Adrenal gland (tissue), 9 donors: ENCODE measurements at regions not wholly inside any gene's neighbourhood (a gene's known extent, or its start where the extent isn't known, plus 50 kb on each side); places are given as distances from the start of the nearest gene placed in this dataset.
A peak's percentile ranks its signal among the peaks of the same experiment; 100 is the strongest.

Experiments
- DNase-seq, 7 donors: peaks; one replicate each; pipeline ENCODE4 v3.0.0-alpha.2; 2019 to 2020
- H3K27ac ChIP-seq, 5 donors: fragments of 200-600 bp; sonication (generic) in 4 of 5; 1 replicate in 3 of 5; 2 replicates in 2 of 5; pipeline versions ENCODE4 v1.5.1 to v1.8.0; 2016 to 2020; ENCODE audit warnings: mild to moderate bottlenecking in 1 of 5
- H3K27me3 ChIP-seq: fragments of 200-600 bp; 2 replicates; pipeline ENCODE4 v1.8.0; 2021
- H3K36me3 ChIP-seq, 2 donors: fragments of 200-600 bp; replicated peaks in 1 of 2; 1 replicate in 1 of 2; 2 replicates in 1 of 2; pipeline versions ENCODE4 v1.5.1 to v1.8.0; 2018 to 2022
- H3K4me1 ChIP-seq, 2 donors: fragments of 200-600 bp; replicated peaks in 1 of 2; 1 replicate in 1 of 2; 2 replicates in 1 of 2; pipeline versions ENCODE4 v1.5.1 to v1.8.0; 2018 to 2021
- H3K4me3 ChIP-seq, 4 donors: fragments of 200-600 bp; sonication (generic) in 3 of 4; one replicate each; pipeline ENCODE4 v1.5.1; 2016 to 2018
- H3K9me3 ChIP-seq, 3 donors: fragments of 200-600 bp; sonication (generic) in 1 of 3; replicated peaks in 1 of 3; 1 replicate in 2 of 3; 2 replicates in 1 of 3; pipeline versions ENCODE4 v1.5.1 to v1.8.0; 2016 to 2021
- POLR2A ChIP-seq, 2 donors: fragments of 450-650 bp; IDR thresholded peaks; one replicate each; pipeline ENCODE4 v1.6.1; 2017; ENCODE audit warnings: antibody characterized with exemption in 2 of 2, mild to moderate bottlenecking in 2 of 2, moderate library complexity in 1 of 2
- WGBS, 4 donors: extraction: QIAGEN DNeasy Blood & Tissue Kit in 2 of 4; methylation state at CpG; one replicate each; pipeline versions ENCODE4 v1.1.5 to v1.1.7; 2013 to 2017; 5-methylcytosine and 5-hydroxymethylcytosine counted together
- intact Hi-C, 2 donors: fragments of 100-400 bp; cut with DNase I; formaldehyde crosslinking; loops; one replicate each; pipeline versions ENCODE4 v1.14.1 to v1.15.0; 2022 to 2023
- TF ChIP-seq, protein P1 (sequence below), 6 experiments: fragments of 450-650 bp in 4 of 6; fragments of 200-600 bp in 2 of 6; sonication (generic) in 1 of 6; IDR thresholded peaks; 1 replicate in 5 of 6; 2 replicates in 1 of 6; pipeline versions ENCODE4 v1.5.1 to v1.8.0; 2016 to 2021; ENCODE audit warnings: antibody characterized with exemption in 6 of 6, mild to moderate bottlenecking in 2 of 6, moderate library complexity in 1 of 6
- donor health status: healthy with polysubstance abuse.
- donor health status: Bipolar disorder and iron deficiency.
- donor health status: DM: yes; HTN: yes; CAD: no.
- donor health status: DM: no; HTN: no; CAD: no.
- donor health status: DM: no; HTN: no; CAD: no.

DNA sequence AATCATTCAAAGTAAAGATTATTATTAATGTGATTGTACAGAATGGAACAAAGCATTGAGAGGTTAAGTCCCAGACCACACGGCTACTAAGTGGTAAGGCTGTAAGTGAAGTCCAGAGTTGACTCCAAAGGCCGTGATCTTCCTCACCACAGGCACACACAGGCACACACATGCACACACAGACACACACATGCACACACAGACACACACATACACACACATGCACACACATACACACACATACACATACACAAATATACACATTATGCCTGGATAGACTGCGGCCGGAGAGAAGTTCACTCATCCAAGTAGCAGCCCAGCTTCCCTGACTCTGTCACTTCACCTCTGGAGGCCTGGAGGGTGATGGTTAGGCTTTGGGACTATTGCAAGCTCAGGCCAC lies 121.9 kb downstream of the HLX start:
- intact Hi-C loops: no loop called here
- no peaks in the 10 kb centered on the region for H3K9me3 ChIP-seq
- 71 to 87% (median 81%) methylated on average over 3 to 4 of the region's 4 CpGs for WGBS, 4 donors
- H3K4me1 ChIP-seq: no peaks in the 10 kb centered on the region
- no peak overlapping the region for H3K4me3 ChIP-seq
- H3K27ac ChIP-seq: peak overlapping the region in 1 of 5 donors; percentile 58
- no peaks in the 10 kb centered on the region for H3K27me3 ChIP-seq
- H3K36me3 ChIP-seq: no peaks in the 10 kb centered on the region
- TF ChIP-seq, protein P1, sequence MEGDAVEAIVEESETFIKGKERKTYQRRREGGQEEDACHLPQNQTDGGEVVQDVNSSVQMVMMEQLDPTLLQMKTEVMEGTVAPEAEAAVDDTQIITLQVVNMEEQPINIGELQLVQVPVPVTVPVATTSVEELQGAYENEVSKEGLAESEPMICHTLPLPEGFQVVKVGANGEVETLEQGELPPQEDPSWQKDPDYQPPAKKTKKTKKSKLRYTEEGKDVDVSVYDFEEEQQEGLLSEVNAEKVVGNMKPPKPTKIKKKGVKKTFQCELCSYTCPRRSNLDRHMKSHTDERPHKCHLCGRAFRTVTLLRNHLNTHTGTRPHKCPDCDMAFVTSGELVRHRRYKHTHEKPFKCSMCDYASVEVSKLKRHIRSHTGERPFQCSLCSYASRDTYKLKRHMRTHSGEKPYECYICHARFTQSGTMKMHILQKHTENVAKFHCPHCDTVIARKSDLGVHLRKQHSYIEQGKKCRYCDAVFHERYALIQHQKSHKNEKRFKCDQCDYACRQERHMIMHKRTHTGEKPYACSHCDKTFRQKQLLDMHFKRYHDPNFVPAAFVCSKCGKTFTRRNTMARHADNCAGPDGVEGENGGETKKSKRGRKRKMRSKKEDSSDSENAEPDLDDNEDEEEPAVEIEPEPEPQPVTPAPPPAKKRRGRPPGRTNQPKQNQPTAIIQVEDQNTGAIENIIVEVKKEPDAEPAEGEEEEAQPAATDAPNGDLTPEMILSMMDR (IDR thresholded peaks at IDR 0.05): no peak
- no peak for TF ChIP-seq POLR2A (IDR thresholded peaks at IDR 0.05)
- DNase-seq: no peak

GRCh38 chr1:221002601-221003000 lies 123.4 kb downstream of the HLX start:
- Histone ChIP-seq H3K27me3 (no peaks in the 10 kb centered on the region), H3K36me3 (no peaks in the 10 kb centered on the region), H3K27ac (no peak overlapping the region), H3K4me3 (no peak overlapping the region), H3K9me3 (no peaks in the 10 kb centered on the region), H3K4me1 (no peaks in the 10 kb centered on the region)
- intact Hi-C loops: no loop called here
- 83 to 96% (median 90%) methylated on average over 3 of the region's 3 CpGs for WGBS, 4 donors
- TF ChIP-seq, protein P1 (IDR thresholded peaks at IDR 0.05): no peak
- no peak for TF ChIP-seq POLR2A (IDR thresholded peaks at IDR 0.05)
- DNase-seq: no peak

DNA sequence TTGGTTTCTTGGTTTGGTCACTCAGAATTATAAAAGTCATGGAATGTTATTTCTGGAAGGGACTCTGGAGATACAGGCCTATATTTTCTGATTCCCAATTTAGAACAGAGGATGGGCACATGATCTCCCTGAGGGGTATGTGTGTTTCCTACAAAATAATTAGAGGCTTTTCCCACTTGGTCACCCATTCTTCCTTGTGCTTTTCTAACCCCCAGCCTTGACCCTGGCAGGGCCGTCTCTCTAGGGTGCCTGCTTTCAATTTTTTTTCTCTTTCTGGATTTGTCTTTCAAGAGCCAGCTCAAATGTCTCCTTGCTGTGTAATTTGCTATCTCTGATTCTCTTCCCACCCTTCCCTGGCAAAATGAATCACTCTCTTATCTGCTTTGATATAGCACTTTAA lies 131.9 kb downstream of the HLX start:
- 29 to 44% (median 38%) methylated on average over 1 of the region's 1 CpG for WGBS, 4 donors
- Histone ChIP-seq H3K4me1 (no peaks in the 10 kb centered on the region), H3K4me3 (no peak overlapping the region), H3K9me3 (no peaks in the 10 kb centered on the region), H3K36me3 (no peaks in the 10 kb centered on the region), H3K27ac (no peak overlapping the region), H3K27me3 (no peaks in the 10 kb centered on the region)
- intact Hi-C loops: no loop called here
- no peak for DNase-seq
- TF ChIP-seq, protein P1 (IDR thresholded peaks at IDR 0.05): no peak
- no peak for TF ChIP-seq POLR2A (IDR thresholded peaks at IDR 0.05)

- Histone ChIP-seq H3K36me3 (no peaks in the 10 kb centered on the region), H3K9me3 (no peaks in the 10 kb centered on the region), H3K4me3 (no peak overlapping the region), H3K27me3 (no peaks in the 10 kb centered on the region), H3K27ac (no peak overlapping the region), H3K4me1 (no peaks in the 10 kb centered on the region)
- TF ChIP-seq, protein P1 (IDR thresholded peaks at IDR 0.05): no peak
- no peak for TF ChIP-seq POLR2A (IDR thresholded peaks at IDR 0.05)
- WGBS, 4 donors: 81 to 88% (median 85%) methylated on average over 5 of the region's 5 CpGs
- DNase-seq: no peak
- intact Hi-C loops: no loop called here
Measured at GRCh38 chr1:221012120-221012519, 132.9 kb downstream of the HLX start.
